HCT116 (cell line): ENCODE measurements at regions not wholly inside any gene's neighbourhood (a gene's known extent, or its start where the extent isn't known, plus 50 kb on each side); places are given as distances from the start of the nearest gene placed in this dataset.
A peak's percentile ranks its signal among the peaks of the same experiment; 100 is the strongest.

ENCODE experiments used
- ATAC-seq: fragments of 200-7000 bp; cut with Tn5 transposase; 2 replicates; pipeline ENCODE4 v1.9.1; 2020; ENCODE audit warnings: mild to moderate bottlenecking, moderate library complexity
- BruUV-seq: library from RNA; stranded (reverse); fragments of 400-500 nt; replicated peaks from 2 replicates; lab custom pipeline; 2021; lab: Mats Ljungman, UMichigan
- CTCF ChIA-PET: fragments of 300-600 bp; sonication (Branson Sonifier 250); formaldehyde crosslinking; loops from one replicate; lab custom pipeline; 2021; ENCODE audit warnings: antibody characterized with exemption; lab: Charles Lee
- POLR2A ChIA-PET: fragments of 300-600, 350-600 bp; sonication (Branson Sonifier 250); formaldehyde crosslinking; loops from one replicate; lab custom pipeline; 2021; ENCODE audit warnings: antibody characterized with exemption; lab: Charles Lee
- RAD21 ChIA-PET, 2 experiments: fragments of 300-600 bp; sonication (Branson Sonifier 250); formaldehyde crosslinking; loops; one replicate each; lab custom pipeline; 2023; ENCODE audit warnings: low total read pairs in 2 of 2; ENCODE audit not compliant: uncharacterized antibody in 2 of 2, unreplicated experiment in 2 of 2, low non-redundant PET in 1 of 2; lab: Charles Lee
- DNase-seq: peaks from one replicate; pipeline ENCODE4 v3.0.0-alpha.2; 2010; ENCODE audit warnings: low read depth, low spot score
- H2AFZ ChIP-seq: fragments of 200-600 bp; shearing (Covaris generic), sonication (generic); 2 replicates; pipeline ENCODE4 v1.6.1; 2017; ENCODE audit warnings: low read depth, mixed run types, mixed read lengths, antibody characterized with exemption, low read length; ENCODE audit not compliant: poor library complexity, severe bottlenecking
- H3K27ac ChIP-seq: 2 replicates; pipeline ENCODE4 v1.5.1; 2012; ENCODE audit warnings: low read depth, low read length
- H3K27me3 ChIP-seq: fragments of 200-600 bp; sonication (generic); 2 replicates; pipeline ENCODE4 v1.6.1; 2016; ENCODE audit warnings: mixed run types, low read length, mixed read lengths; ENCODE audit not compliant: insufficient read depth
- H3K36me3 ChIP-seq, 2 experiments: fragments of 200-500 bp in 1 of 2; fragments of 200-600 bp in 1 of 2; sonication (Bioruptor generic) in 1 of 2; sonication (generic) in 1 of 2; 2 replicates each; pipeline versions ENCODE4 v1.5.1 to v1.6.1; 2014 to 2016; ENCODE audit warnings: low read length in 2 of 2, inconsistent platforms in 1 of 2, mixed read lengths in 1 of 2, mixed run types in 1 of 2; ENCODE audit not compliant: insufficient read depth in 2 of 2, control insufficient read depth in 1 of 2
- H3K4me1 ChIP-seq, 2 experiments: fragments of 200-600 bp in 1 of 2; sonication (generic) in 1 of 2; 2 replicates each; pipeline versions ENCODE4 v1.5.1 to v1.6.1; 2012 to 2017; ENCODE audit warnings: low read length in 2 of 2, inconsistent platforms in 1 of 2, mild to moderate bottlenecking in 1 of 2, mixed read lengths in 1 of 2, mixed run types in 1 of 2, moderate library complexity in 1 of 2; ENCODE audit not compliant: insufficient read depth in 2 of 2, control insufficient read depth in 1 of 2
- H3K4me2 ChIP-seq: fragments of 200-600 bp; sonication (generic); 2 replicates; pipeline ENCODE4 v1.6.1; 2017; ENCODE audit warnings: mixed run types, low read length, mixed read lengths
- H3K4me3 ChIP-seq, 2 experiments: fragments of 200-600 bp in 1 of 2; sonication (generic) in 1 of 2; replicated peaks in 1 of 2; 2 replicates each; pipeline ENCODE4 v1.5.1; 2011 to 2016; ENCODE audit warnings: low read length in 2 of 2, control low read depth in 1 of 2, low read depth in 1 of 2, mild to moderate bottlenecking in 1 of 2, mixed read lengths in 1 of 2, mixed run types in 1 of 2
- H3K79me2 ChIP-seq: fragments of 200-600 bp; sonication (generic); 2 replicates; pipeline ENCODE4 v1.6.1; 2017; ENCODE audit warnings: mild to moderate bottlenecking, mixed run types, low read length, moderate library complexity, mixed read lengths; ENCODE audit not compliant: insufficient read depth
- H3K9ac ChIP-seq: fragments of 200-600 bp; sonication (generic); 2 replicates; pipeline ENCODE4 v1.6.1; 2016; ENCODE audit warnings: low read length, mixed read lengths
- H3K9me2 ChIP-seq: fragments of 200-600 bp; sonication (generic), shearing (Covaris generic); 2 replicates; pipeline ENCODE4 v1.6.1; 2017; ENCODE audit warnings: mixed run types, mild to moderate bottlenecking, moderate library complexity; ENCODE audit not compliant: insufficient read depth
- H3K9me3 ChIP-seq, 2 experiments: fragments of 200-500 bp in 1 of 2; fragments of 200-600 bp in 1 of 2; sonication (Bioruptor generic) in 1 of 2; sonication (generic) in 1 of 2; 2 replicates each; pipeline ENCODE4 v1.6.1; 2014 to 2017; ENCODE audit warnings: low read length in 2 of 2, mixed read lengths in 2 of 2, inconsistent platforms in 1 of 2, low read depth in 1 of 2, mild to moderate bottlenecking in 1 of 2, mixed run types in 1 of 2, moderate library complexity in 1 of 2; ENCODE audit not compliant: control insufficient read depth in 1 of 2, insufficient read depth in 1 of 2
- H4K20me1 ChIP-seq: fragments of 200-600 bp; sonication (generic), shearing (Covaris generic); 2 replicates; pipeline ENCODE4 v1.6.1; 2017; ENCODE audit warnings: mixed run types, mild to moderate bottlenecking, moderate library complexity; ENCODE audit not compliant: insufficient read depth
- CTCF ChIP-seq, 3 experiments: fragments of 200-600 bp in 1 of 3; sonication (generic) in 1 of 3; IDR thresholded peaks in 2 of 3; conservative IDR thresholded peaks in 1 of 3; 2 replicates each; pipeline ENCODE4 v1.5.1; 2012 to 2017; ENCODE audit warnings: low read depth in 2 of 3, low read length in 2 of 3, antibody characterized with exemption in 1 of 3, borderline replicate concordance in 1 of 3, control low read depth in 1 of 3, mild to moderate bottlenecking in 1 of 3, mixed read lengths in 1 of 3, mixed run types in 1 of 3, moderate library complexity in 1 of 3; ENCODE audit not compliant: insufficient read depth in 1 of 3
- EZH2 ChIP-seq: fragments of 200-600 bp; sonication (generic); IDR thresholded peaks from 2 replicates; pipeline ENCODE4 v1.6.1; 2017; ENCODE audit warnings: antibody characterized with exemption, mixed run types
- EZH2phosphoT487 ChIP-seq: fragments of 200-600 bp; IDR thresholded peaks from 2 replicates; pipeline ENCODE4 v1.6.1; 2018; ENCODE audit warnings: antibody characterized with exemption, borderline replicate concordance
- JUND ChIP-seq: IDR thresholded peaks from 2 replicates; pipeline ENCODE4 v1.6.1; 2012
- MAX ChIP-seq: IDR thresholded peaks from 2 replicates; pipeline ENCODE4 v1.6.1; 2012
- POLR2A ChIP-seq: IDR thresholded peaks from 2 replicates; pipeline ENCODE4 v1.7.0; 2011; ENCODE audit warnings: borderline replicate concordance; ENCODE audit not compliant: insufficient read depth, insufficient read length; ENCODE audit errors: extremely low read depth
- POLR2AphosphoS5 ChIP-seq: IDR thresholded peaks from 2 replicates; pipeline ENCODE4 v1.6.1; 2011; ENCODE audit warnings: mild to moderate bottlenecking, low read depth, low read length, moderate library complexity
- SP1 ChIP-seq: IDR thresholded peaks from 2 replicates; pipeline ENCODE4 v1.6.1; 2012; ENCODE audit warnings: low read depth
- SRF ChIP-seq: IDR thresholded peaks from 2 replicates; pipeline ENCODE4 v1.6.1; 2012; ENCODE audit warnings: low read depth
- YY1 ChIP-seq: IDR thresholded peaks from 2 replicates; pipeline ENCODE4 v1.6.1; 2011; ENCODE audit warnings: low read length, low read depth, moderate library complexity, mild to moderate bottlenecking; ENCODE audit not compliant: insufficient replicate concordance; ENCODE audit errors: extremely low read depth
- ZBTB33 ChIP-seq: IDR thresholded peaks from 2 replicates; pipeline ENCODE4 v1.6.1; 2011; ENCODE audit warnings: mild to moderate bottlenecking, low read length, moderate library complexity; ENCODE audit not compliant: insufficient replicate concordance; ENCODE audit errors: extremely low read depth
- ZFX ChIP-seq: fragments of 450-650 bp; IDR thresholded peaks from 2 replicates; pipeline ENCODE4 v1.6.1; 2017
- intact Hi-C: fragments of 100-400 bp; cut with micrococcal nuclease; formaldehyde crosslinking; loops from 2 replicates; pipeline ENCODE4 v1.10.0; 2022

- TSS peak; percentile 72 for BruUV-seq
- Histone ChIP-seq H2AFZ (peak overlapping the region; percentile 24), H3K27me3 (no peaks in the 10 kb centered on the region), H3K9ac (peak overlapping the region; percentile 48), H4K20me1 (no peaks in the 10 kb centered on the region), H3K4me2 (peak overlapping the region; percentile 84), H3K79me2 (no peaks in the 10 kb centered on the region), H3K9me3 (no peaks in the 10 kb centered on the region), H3K36me3 (no peaks in the 10 kb centered on the region), H3K9me2 (no peaks in the 10 kb centered on the region), H3K4me3 (peak overlapping the region; percentile 35 to 51), H3K4me1 (peaks cover 23 to 45% of the 10 kb centered on the region in 2 experiments), H3K27ac (peak overlapping the region; percentile 28; the same call in 1 of the 2 replicates)
- intact Hi-C loops, result no loop called here
- peak; percentile 77 for ATAC-seq
- CTCF ChIA-PET, result no interaction called here
- no peak for TF ChIP-seq EZH2phosphoT487
- TF ChIP-seq CTCF (IDR thresholded peaks at IDR 0.05 in 2 of 3, conservative IDR thresholded peaks at IDR 0.05 in 1 of 3; ENCODE audit: borderline replicate concordance in 1 of 3, insufficient read depth in 1 of 3, low read depth in 2 of 3, low read length in 2 of 3), result no peak
- TF ChIP-seq POLR2AphosphoS5, result peak; percentile 45
- TF ChIP-seq SP1, result peak; percentile 61
- TF ChIP-seq EZH2, result no peak
- no peak for TF ChIP-seq ZFX
- DNase-seq, result no peak
- POLR2A ChIA-PET, result no interaction called here
- RAD21 ChIA-PET, result no interaction called here
Observed at GRCh38 chr14:31944256-31945073, 132.6 kb upstream of the ARHGAP5 start.

GRCh38 chr14:31945074-31945613 lies 132.0 kb upstream of the ARHGAP5 start:
- CTCF ChIA-PET, result no interaction called here
- TF ChIP-seq SRF (peak; percentile 59; the same call in 1 of the 2 replicates), JUND (no peak), POLR2A (no peak), YY1 (peak; percentile 69), ZBTB33 (no peak), MAX (0 out of 2 replicates have a peak, but pooled peaks have one; percentile 33)
- TF ChIP-seq, all 23 proteins: peak for 3
- Histone ChIP-seq H2AFZ (peak overlapping the region; percentile 24), H3K9me2 (no peaks in the 10 kb centered on the region), H3K36me3 (no peaks in the 10 kb centered on the region), H3K27ac (peak overlapping the region; percentile 28; the same call in 1 of the 2 replicates), H3K27me3 (no peaks in the 10 kb centered on the region), H3K9ac (peak overlapping the region; percentile 48), H3K4me3 (peak overlapping the region; percentile 35 to 51), H3K79me2 (no peaks in the 10 kb centered on the region), H3K9me3 (no peaks in the 10 kb centered on the region), H4K20me1 (no peaks in the 10 kb centered on the region), H3K4me2 (peak overlapping the region; percentile 84), H3K4me1 (peaks cover 30 to 51% of the 10 kb centered on the region in 2 experiments)
- DNase-seq, result no peak
- ChIA-PET RAD21 (no interaction called here), POLR2A (no interaction called here)
- BruUV-seq, result no TSS peak
- intact Hi-C loops, result no loop called here
- peak; percentile 75 for ATAC-seq
